ENCODE measurements at regions not wholly inside any gene's neighbourhood (a gene's known extent, or its start where the extent isn't known, plus 50 kb on each side); places are given as distances from the start of the nearest gene placed in this dataset.

GRCh38 chr5:158135682-158136179 lies 276.8 kb upstream of the CLINT1 start:
- DNase-seq (ENCODE audit: low read depth in 1 of 2, low spot score in 1 of 2) = no peak
- TF ChIP-seq POLR2AphosphoS5 (IDR thresholded peaks at IDR 0.05; ENCODE audit: low read depth) (no peak), REST (IDR thresholded peaks at IDR 0.05; ENCODE audit: insufficient replicate concordance, low read depth) (no peak), SPI1 (IDR thresholded peaks at IDR 0.05; ENCODE audit: borderline replicate concordance, low read depth) (no peak), GABPA (IDR thresholded peaks at IDR 0.05; ENCODE audit: low read depth) (no peak), CTCF (IDR thresholded peaks at IDR 0.05; ENCODE audit: insufficient read depth, low read length) (no peak)
- H3K27ac ChIP-seq (replicated peaks) = no peak overlapping the region
- H3K4me3 ChIP-seq (replicated peaks; ENCODE audit: insufficient read depth, low read length) = no peak overlapping the region
- H3K27me3 ChIP-seq (ENCODE audit: insufficient read depth, poor library complexity, severe bottlenecking) = peaks cover 5% of the 10 kb centered on the region

- H3K4me3 ChIP-seq (replicated peaks; ENCODE audit: insufficient read depth, low read length) = no peak overlapping the region
- no peak overlapping the region for H3K27ac ChIP-seq (replicated peaks)
- H3K27me3 ChIP-seq (ENCODE audit: insufficient read depth, poor library complexity, severe bottlenecking) = peaks cover 5% of the 10 kb centered on the region
- no peak for TF ChIP-seq SPI1 (IDR thresholded peaks at IDR 0.05; ENCODE audit: borderline replicate concordance, low read depth)
- no peak for DNase-seq (ENCODE audit: low read depth in 1 of 2, low spot score in 1 of 2)
These were observed 274.4 kb upstream of the CLINT1 start for GRCh38 chr5:158133369-158133768.

GRCh38 chr5:158127536-158127935 lies 268.6 kb upstream of the CLINT1 start:
- peaks cover 16% of the 10 kb centered on the region for H3K27me3 ChIP-seq (ENCODE audit: insufficient read depth, poor library complexity, severe bottlenecking)
- TF ChIP-seq GABPA (IDR thresholded peaks at IDR 0.05; ENCODE audit: low read depth) (no peak), REST (IDR thresholded peaks at IDR 0.05; ENCODE audit: insufficient replicate concordance, low read depth) (no peak), CTCF (IDR thresholded peaks at IDR 0.05; ENCODE audit: insufficient read depth, low read length) (no peak)
- no peak for DNase-seq (ENCODE audit: low read depth in 1 of 2, low spot score in 1 of 2)
- no peak overlapping the region for H3K4me3 ChIP-seq (replicated peaks; ENCODE audit: insufficient read depth, low read length)
- H3K27ac ChIP-seq (replicated peaks) = no peak overlapping the region

- Histone ChIP-seq H3K27ac (replicated peaks) (no peak overlapping the region), H3K27me3 (ENCODE audit: insufficient read depth, poor library complexity, severe bottlenecking) (peaks cover 16% of the 10 kb centered on the region), H3K4me3 (replicated peaks; ENCODE audit: insufficient read depth, low read length) (no peak overlapping the region)
- no peak for DNase-seq (ENCODE audit: low read depth in 1 of 2, low spot score in 1 of 2)
- TF ChIP-seq POLR2AphosphoS5 (IDR thresholded peaks at IDR 0.05; ENCODE audit: low read depth) (no peak), GABPA (IDR thresholded peaks at IDR 0.05; ENCODE audit: low read depth) (no peak), SPI1 (IDR thresholded peaks at IDR 0.05; ENCODE audit: borderline replicate concordance, low read depth) (no peak), REST (IDR thresholded peaks at IDR 0.05; ENCODE audit: insufficient replicate concordance, low read depth) (no peak), CTCF (IDR thresholded peaks at IDR 0.05; ENCODE audit: insufficient read depth, low read length) (no peak)
These were observed 267.8 kb upstream of the CLINT1 start for GRCh38 chr5:158126442-158127405.

Measured in HL-60 (cell line).